NCI-H1694 treated with DMSO at 0.1 percent for 48 hours (cell line): ENCODE measurements at regions not wholly inside any gene's neighbourhood (a gene's known extent, or its start where the extent isn't known, plus 50 kb on each side); places are given as distances from the start of the nearest gene placed in this dataset.

Experiments
- DNase-seq: peaks from one replicate; lab custom pipeline; 2025; lab: John Stamatoyannopoulos, UW

- DNase-seq = no peak
Observed at GRCh38 chr18:23387265-23387664, 65.8 kb upstream of the RIOK3 start.

- DNase-seq = no peak
Observed at GRCh38 chr18:23388357-23388756, 64.7 kb upstream of the RIOK3 start.

- no peak for DNase-seq
Observed at GRCh38 chr18:23391156-23391555, 61.9 kb upstream of the RIOK3 start.

GRCh38 chr18:23397907-23398306 is 55.2 kb upstream of the RIOK3 start:
- no peak for DNase-seq

GRCh38 chr18:23398401-23398800 is 54.7 kb upstream of the RIOK3 start:
- no peak for DNase-seq

GRCh38 chr18:23399067-23399466 is 54.0 kb upstream of the RIOK3 start:
- DNase-seq = no peak

- no peak for DNase-seq
Observed at GRCh38 chr18:23400918-23401317, 52.2 kb upstream of the RIOK3 start.

GRCh38 chr18:23401400-23402347 is 51.4 kb upstream of the RIOK3 start:
- no peak for DNase-seq
